ENCODE measurements at regions not wholly inside any gene's neighbourhood (a gene's known extent, or its start where the extent isn't known, plus 50 kb on each side); places are given as distances from the start of the nearest gene placed in this dataset.

- no peak for ATAC-seq
- H3K4me1 ChIP-seq: peaks cover 0 to 32% (median 12%) of the 10 kb centered on the region in 9 donors
- H3K27ac ChIP-seq: peak overlapping the region in 2 of 10 donors; percentile 10 to 33
- DNase-seq: no peak
- no peak overlapping the region for H3K4me3 ChIP-seq
- intact Hi-C loops (cut with DNase I): no loop called here
- 32 to 34% methylated on average over 1 of the region's 1 CpG for WGBS, 2 donors
- no peaks in the 10 kb centered on the region for H3K27me3 ChIP-seq
- no peaks in the 10 kb centered on the region for H3K36me3 ChIP-seq
- TF ChIP-seq CTCF (IDR thresholded peaks at IDR 0.05): no peak
- H3K9me3 ChIP-seq: peaks cover 0 to 2% (median 0%) of the 10 kb centered on the region in 11 donors
These were observed 332.9 kb upstream of the RASGRP1 start for GRCh38 chr15:38897551-38897950.

- H3K4me1 ChIP-seq: peaks cover 0 to 32% (median 12%) of the 10 kb centered on the region in 9 donors
- ATAC-seq (no peak), DNase-seq (no peak)
- peak overlapping the region in 2 of 10 donors; percentile 10 to 33 for H3K27ac ChIP-seq
- H3K27me3 ChIP-seq: no peaks in the 10 kb centered on the region
- H3K4me3 ChIP-seq: no peak overlapping the region
- H3K36me3 ChIP-seq: no peaks in the 10 kb centered on the region
- 66 to 70% methylated on average over 1 of the region's 1 CpG for WGBS, 2 donors
- intact Hi-C loops (cut with DNase I): no loop called here
- H3K9me3 ChIP-seq: no peaks in the 10 kb centered on the region
- TF ChIP-seq CTCF (IDR thresholded peaks at IDR 0.05): no peak
These were observed 333.6 kb upstream of the RASGRP1 start for GRCh38 chr15:38898236-38898635.

- no peak for DNase-seq
- Histone ChIP-seq H3K9me3 (no peaks in the 10 kb centered on the region), H3K27me3 (no peaks in the 10 kb centered on the region), H3K4me3 (no peak overlapping the region), H3K4me1 (peaks cover 0 to 26% (median 7%) of the 10 kb centered on the region in 9 donors), H3K36me3 (no peaks in the 10 kb centered on the region), H3K27ac (no peak overlapping the region)
- WGBS, 2 donors: 81 to 84% methylated on average over 2 of the region's 2 CpGs
- intact Hi-C loops (cut with DNase I): no loop called here
- TF ChIP-seq CTCF (IDR thresholded peaks at IDR 0.05): no peak
- ATAC-seq: no peak
These were observed 334.7 kb upstream of the RASGRP1 start for GRCh38 chr15:38899300-38899699.

GRCh38 chr15:38904298-38904697, 339.7 kb upstream of the RASGRP1 start:
- no peak for TF ChIP-seq CTCF (IDR thresholded peaks at IDR 0.05)
- WGBS, 2 donors: 58 to 70% methylated on average over 4 of the region's 4 CpGs

More at GRCh38 chr15:38904298-38904697, 339.7 kb upstream of the RASGRP1 start:
- DNase-seq: no peak
- intact Hi-C loops (cut with DNase I): no loop called here
- H3K4me1 ChIP-seq: no peaks in the 10 kb centered on the region
- ATAC-seq: no peak
- no peak overlapping the region for H3K4me3 ChIP-seq
- no peaks in the 10 kb centered on the region for H3K36me3 ChIP-seq
- H3K9me3 ChIP-seq: peaks cover 0 to 19% (median 0%) of the 10 kb centered on the region in 11 donors
- H3K27ac ChIP-seq: no peak overlapping the region
- no peaks in the 10 kb centered on the region for H3K27me3 ChIP-seq

All from heart right ventricle (tissue), 16 donors.